ENCODE measurements at regions not wholly inside any gene's neighbourhood (a gene's known extent, or its start where the extent isn't known, plus 50 kb on each side); places are given as distances from the start of the nearest gene placed in this dataset.

DNA sequence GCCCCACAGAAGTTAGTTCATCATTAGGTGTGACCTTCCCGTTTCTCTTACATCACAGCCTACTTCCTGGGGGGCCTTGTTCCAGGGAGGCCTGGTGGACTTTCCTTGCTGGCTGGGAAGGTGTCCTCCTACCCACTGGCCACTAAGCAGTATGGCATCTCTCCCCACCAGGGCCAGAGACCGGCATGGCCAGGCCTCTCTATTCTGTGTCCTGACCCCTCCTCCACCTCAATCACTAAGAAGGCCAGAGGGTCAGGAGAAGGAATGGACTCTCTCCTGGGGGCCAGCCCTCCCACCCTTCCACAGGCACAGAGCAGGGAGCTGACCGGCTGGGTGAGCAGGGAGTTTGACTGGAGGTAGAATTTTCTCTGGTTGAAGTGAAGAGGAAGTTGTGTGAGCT, 81.9 kb downstream of the PJA1 start:
- no peak for DNase-seq

DNA sequence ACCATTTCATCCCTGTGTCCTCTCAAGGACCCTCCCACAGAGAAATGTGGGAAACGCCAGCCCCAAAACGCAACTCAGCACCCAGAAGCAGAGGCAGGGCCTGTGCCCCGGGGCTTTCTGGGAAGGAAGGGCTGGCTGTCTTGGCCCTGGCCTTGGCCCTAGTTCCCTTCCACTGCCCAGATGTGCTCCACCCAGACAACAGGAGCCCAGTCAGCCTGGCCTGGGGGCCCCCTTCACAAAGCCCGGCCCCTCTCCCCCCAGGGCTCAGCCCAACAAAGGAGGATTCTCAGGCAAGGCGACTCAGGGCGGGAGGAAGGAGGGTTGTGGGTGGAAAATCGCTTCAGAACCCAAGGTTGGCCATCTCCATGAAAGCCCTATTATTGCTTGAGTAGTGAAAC, 82.5 kb downstream of the PJA1 start:
- no peak for DNase-seq

DNA sequence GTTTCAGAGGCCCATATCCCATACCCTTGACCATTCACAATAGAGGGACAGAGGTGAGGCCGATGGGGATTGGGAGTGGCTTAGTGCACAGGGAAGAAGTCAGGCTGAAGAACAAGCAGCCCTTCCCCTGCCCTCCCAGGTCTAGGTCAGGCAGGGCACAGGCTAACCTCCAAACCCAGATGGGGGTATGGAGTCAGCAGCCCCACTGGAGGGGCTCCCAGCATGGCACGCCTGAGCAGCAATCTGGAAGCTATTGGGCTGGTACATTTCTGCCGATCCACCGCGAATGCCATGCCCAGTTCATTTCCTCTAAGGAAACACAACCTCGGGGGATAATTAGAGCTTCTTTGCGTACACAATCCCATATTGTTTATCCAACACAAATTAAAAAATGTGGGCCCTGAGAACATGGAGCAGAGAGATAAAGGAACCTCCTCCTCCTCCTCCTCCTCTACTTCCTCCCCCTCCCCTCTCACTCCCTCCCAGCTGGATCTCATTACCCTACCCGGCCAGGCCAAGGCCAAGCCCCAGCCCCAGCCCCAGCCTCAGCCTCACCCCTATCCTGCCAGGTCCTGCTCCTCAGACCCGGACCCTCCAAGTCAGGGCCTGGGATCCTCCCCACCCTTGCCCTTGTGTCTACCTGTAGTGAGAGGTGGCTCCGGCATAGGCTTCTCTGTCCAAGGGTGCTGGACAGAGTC, 83.0 kb downstream of the PJA1 start:
- DNase-seq: no peak

DNA sequence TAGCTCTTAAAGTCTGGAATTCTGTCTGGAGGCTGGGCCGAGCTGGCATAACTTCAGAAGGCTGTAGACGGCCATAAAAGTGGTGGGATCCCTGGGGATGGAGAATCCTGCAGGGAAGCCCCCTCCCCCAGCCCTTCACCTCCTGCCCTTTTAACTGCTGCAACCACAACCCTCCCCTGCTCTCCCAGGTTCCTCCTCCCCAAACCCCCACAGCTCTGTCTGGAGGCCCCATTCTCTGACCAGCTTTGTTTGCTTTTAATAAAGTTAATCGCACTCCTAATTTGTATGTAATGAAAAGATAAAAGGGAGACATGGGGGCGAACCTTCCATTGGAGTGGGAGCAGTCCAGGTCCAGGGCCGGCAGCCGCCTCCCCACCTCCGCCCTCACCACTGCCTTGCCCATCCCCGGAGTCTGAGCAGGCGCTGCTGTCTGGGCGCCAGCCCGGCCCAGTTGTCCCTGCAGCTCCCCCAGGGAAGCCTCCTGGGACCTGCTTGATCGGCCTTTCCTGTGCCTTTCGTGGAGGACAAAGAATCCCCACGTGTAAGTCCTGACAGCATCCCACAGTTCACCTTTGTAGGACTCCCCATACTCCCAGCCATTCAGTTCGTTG, 84.3 kb downstream of the PJA1 start:
- no peak for DNase-seq

DNA sequence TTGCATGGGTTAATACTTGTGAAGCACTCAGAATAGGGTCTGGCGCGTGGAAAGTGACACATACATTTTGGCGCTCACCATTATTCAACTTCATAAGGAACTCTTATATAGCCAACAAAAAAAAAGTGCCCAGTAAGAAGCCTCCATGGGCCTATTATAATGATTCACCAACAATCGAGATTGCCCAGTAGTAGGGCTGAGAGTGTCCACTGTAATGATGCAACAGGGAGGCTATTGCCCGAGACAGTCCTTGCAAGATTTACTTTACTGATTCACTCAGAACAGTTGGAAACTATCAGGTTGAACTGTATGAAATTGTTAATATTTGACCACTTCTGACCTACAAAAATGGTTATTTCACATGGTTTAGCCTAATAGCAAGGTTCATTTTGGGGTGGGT, 86.0 kb downstream of the PJA1 start:
- no peak for DNase-seq

DNA sequence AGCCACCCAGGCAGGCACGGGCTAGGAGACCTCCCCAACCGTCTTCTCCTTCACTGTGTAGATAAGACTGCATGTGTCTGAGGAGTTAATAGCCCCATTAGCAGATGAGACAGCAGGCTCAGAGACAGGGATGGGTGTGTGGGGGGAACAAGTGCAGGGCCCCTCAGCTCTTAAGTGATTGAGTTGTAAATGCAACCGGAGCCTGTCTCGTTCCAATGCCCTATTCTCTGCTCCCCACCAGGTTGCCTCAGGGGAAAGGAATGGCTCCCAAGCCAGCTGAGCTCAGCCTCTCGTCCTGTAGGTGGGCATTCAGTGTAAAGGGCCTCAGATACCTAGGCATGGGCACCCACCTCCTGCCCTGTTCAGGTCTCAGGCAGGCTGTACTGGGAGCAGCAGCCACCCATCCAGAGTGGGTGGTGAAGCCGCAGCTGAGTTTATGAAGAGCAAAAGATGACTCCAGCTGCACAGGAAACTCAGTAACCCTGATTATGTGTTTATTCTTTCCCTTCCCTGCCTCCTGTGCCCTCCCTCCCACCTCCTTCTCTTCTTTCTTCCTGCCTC, 87.3 kb downstream of the PJA1 start:
- no peak for DNase-seq

DNA sequence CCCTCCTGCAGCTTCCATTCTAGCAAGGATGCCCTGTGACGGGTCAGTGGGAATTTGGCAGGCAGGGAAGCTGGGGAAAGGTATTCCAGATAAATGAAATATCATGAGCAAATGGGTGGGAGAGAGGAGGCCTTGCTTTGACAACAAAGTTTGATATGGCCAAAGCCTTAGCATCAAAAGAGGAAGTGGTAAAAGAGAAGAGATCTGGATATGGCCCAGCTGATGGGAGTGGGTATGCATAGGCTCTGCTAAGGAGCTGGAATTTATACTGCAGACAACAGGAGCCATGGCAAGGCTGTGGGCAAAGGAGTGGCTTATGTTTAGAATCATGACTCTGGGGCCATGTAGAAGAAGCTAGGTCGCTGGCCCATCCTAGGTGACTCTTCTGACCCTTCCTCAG, 89.2 kb downstream of the PJA1 start:
- DNase-seq: no peak

DNA sequence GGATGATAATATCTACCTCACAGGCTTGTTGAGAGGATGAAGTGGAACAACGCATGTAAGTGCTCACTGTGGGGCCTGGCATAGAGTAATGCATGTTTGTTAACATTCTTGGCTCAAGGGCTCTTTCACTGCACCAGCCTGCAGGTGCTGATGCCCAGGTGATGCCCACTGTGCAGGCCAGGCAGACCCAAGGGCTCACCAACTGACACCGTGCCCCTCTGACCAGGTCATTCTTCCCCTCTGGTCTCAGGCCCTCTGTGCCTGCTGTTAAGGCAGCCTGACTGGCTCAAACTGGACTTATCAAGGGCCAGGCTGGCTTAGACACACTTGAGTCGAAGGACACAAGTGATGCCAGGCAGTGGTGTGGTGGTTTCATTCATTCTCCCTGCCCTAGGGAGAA, 90.5 kb downstream of the PJA1 start:
- no peak for DNase-seq

DNA sequence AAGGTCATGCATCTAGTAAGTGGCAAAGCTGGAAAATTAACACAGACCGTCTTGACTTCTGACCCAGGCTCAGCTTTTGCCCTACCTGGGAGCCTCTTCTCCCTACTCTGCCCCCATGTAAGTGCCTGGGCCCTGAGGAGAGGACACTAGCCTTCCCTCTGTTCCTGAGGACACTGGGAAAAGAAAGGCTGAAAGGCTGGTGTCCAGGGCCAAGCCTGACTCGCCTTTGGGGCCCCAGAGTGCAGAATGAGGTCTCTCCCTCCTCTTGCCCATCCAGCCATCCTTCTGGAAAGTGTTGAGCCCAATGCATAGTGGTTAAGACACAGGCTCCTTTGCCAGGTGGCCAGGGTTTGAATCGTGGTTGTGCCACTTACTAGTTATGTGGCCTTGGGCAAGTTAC, 91.5 kb downstream of the PJA1 start:
- no peak for DNase-seq

DNA sequence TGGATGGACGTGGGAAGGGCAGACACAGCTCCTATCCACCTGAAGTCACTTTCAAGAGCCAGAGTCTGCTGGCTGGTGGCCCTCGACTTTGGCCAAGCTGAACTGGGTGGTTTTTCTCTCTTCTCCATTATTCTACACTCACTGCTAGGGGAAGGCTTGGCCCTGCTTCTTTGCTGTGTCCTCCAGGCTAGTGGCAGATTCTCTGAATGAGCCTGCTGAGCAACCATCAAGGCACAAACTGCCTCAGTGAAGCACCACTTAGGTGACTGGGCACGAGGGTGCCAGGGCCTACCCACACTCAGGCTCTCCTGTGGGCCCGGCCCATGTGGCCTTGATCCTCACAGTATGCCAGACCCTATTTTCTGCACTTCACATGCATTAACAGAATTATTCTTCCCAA, 92.0 kb downstream of the PJA1 start:
- DNase-seq: no peak

DNA sequence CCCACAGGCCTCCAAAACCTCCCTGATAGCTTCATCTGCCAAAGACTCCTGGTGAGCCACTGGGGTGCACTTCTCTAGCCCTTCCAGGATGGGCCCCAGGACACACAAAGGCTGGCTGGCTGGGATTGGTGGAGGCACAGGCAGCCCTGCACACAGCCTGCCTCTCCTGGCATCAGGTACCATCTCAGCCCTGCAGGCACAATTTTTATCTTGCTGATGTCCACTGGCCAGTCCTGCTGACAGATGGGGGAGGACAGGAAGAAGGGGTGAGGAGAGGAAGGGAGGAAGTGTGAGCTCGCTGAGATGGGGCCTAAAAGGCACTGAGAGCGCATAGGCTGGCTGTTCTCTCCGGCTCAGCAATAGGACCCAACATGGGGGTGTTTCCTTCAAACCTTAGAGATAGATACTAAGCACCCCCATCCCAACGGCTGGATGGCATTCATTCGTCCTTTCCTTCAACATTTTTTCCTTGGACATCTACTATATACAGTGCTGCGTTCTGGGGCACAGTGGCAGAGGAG, 92.7 kb downstream of the PJA1 start:
- no peak for DNase-seq

DNA sequence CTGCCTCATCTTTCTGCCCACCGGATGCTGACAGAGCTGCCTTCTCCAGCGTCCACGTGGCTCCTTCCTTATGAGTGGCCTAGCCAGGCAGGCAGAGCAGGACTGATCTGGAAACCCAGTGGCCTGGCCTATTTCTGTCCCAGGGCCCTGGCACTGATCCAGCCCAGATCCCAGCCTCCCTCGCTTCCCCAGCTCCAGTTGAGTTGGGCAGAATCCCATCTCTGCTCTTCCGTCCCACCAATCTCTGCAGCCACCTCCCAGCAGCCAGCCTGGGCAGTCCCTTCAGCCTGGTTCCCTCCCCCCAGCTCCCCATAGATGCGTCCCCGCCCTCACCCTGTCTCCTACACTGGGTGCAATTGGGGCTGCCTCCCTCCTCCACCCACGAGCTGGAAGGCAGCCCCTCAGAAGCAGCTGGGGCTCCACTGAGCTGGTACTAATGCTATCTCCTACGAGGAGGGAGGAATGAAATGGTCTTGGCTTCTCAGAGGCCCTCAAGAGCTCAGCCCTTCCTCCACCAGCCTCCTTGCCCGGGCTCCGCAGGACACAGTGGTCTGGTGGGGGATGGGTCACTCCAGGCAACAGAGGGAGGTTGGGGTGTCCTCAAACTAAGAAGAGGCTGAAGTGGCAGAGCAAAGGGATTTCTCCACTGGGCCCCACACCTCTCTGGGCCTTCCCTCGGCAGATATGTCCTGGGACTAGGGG, 94.2 kb downstream of the PJA1 start:
- no peak for DNase-seq

DNA sequence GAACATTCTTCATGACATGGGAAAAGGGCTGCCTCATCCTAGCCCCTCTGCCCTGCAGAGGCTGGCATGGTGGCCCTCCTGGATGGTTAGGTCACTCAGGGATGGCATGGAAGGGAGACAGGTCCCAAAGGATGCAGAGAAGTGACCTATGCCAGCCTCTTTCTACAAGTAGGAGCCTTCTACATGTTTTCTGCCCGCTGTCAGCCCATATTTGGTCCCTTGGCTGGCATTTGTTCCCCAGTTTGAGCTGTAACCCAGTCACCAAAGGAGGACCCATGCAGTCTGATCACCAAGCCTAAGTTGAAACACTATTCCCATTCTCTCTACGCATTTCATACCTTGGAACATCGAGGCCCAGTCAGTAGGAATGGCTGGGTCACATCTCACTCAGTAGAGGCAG, 95.4 kb downstream of the PJA1 start:
- DNase-seq: no peak

DNA sequence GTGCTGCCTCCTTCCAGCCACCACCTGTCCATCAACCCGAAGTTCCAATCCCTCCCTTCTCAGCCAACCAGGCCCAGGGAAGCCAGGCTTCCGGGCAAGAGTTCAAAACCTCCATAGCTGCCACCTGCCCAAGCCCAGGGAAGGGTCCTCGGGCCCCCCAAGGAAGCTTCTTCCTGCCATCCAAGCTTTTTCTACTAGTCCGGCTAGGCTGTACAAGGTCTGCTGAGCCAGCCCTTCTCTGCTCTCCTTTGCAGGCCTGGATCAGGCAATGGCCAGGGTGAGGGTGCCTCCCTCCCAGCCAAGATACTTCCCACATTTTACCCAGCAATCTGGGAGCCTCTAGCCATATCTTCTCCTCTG, 96.2 kb downstream of the PJA1 start:
- DNase-seq: no peak

DNA sequence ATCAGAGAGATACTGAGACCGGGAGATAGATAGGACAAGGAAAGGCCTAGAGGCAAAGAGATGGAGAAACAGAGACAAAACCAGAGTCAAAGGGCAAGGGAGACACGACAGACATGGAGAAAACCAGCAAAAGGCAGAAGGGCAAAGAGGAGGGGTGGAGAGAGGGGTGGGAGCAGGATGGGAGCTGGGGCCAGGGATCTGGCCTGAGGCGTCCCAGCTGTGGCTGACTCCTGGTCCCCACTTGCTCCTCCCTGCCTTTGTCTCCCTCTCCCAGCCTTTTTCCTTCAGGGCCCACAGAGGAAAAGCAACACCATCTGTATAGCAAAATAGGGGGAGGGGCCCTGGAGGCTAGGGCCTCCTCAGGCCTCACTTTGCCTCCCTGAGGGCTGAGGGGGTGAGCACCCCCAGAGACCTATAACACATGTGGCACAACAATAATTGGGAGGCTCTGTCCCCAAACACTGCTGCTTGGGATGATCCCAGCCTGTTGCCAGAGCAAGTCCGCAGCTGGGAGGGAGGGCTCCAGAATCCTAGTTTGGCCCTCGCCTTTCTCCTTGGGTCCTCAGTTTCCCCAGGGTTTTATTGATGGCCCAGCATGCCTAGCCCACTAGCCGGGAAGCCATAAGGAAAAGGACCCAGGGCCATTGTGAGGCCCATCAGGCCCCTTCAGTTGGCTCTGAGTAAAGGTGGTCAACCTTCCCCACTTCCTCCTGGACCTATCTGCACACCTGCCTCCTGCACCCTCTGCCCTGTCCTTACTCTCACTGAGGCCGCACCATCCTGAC, 96.8 kb downstream of the PJA1 start:
- DNase-seq: no peak

DNA sequence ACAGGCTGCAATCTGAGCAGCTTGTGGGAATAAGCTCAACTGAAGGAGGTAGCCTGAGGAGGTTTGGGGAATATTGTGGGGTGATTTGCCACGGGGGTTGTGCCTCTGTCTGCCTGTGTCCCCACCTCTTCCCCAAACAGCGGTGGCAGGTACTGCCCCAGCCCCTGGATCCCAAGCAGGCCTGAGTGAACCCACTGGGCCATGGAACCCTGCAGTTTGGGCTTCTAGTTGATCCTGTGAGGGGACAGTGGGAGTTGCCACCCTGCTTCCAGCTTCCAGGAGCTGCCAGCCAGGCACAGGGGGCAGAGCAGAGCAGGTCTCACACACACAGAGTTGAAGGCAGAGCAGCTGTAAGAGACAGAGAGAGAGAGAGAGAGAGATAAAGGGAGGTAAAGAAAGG, 97.4 kb downstream of the PJA1 start:
- no peak for DNase-seq

DNA sequence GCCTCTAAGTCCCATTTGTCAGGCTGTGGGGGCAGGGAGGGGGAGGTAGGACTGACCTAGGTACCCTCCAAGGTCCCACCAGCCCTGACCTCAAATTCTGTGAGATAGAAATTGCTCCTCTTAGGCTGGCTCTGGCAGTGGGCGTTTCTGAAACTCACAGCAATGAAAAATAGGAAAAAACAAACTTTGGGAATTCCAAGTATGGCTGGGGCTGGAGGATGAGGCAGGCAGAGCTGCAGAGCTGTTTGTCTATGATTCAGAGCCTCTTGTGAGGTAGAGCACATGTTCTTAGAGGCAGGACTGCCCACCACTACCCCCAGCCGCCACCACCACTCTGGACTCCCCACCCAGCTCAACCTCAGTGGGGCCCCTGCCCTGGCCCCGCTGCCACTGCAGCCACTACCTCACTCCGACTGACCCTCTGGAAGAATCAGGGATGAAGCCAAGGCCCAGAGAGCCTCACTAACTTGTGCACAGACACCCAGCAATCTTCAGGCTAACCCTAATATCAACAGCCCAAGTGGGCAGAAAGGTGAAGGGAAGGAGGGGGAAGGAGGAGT, 98.2 kb downstream of the PJA1 start:
- no peak for DNase-seq

DNA sequence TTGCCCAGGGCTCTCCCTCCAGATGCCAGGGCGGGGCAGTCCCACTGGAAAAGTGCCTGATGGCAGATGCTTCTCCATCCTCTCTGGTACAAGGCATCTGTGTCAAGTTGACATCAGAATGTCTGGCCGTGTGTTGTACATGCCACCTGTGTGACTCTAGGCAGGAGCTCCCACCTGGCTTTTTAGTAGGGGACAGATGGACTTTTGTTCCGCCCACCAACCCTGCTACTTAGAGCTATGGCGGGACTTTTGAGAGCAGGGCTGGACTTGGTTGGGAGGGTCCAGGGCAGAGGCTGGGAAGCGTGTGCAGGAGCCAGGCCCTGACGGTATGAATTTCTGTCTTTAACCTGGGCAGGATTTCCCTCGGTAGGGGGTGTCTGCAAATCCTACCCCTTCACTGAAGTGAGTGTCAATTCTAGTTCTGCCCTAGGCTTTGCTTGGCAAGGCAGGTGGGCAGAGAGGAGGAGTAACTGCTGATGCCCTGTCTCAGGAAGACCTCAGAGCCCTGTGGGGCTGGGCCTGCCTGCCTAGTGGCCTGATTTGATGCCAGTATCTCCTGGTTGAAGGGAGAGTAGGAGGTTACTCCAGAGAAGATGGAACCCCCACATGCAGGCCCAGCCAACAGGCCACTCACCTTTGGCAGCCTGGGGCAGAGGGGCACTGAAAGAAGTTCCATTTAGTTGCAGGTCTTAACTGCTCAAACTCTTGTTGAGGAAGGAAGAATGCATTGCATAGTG, 99.1 kb downstream of the PJA1 start:
- no peak for DNase-seq

DNA sequence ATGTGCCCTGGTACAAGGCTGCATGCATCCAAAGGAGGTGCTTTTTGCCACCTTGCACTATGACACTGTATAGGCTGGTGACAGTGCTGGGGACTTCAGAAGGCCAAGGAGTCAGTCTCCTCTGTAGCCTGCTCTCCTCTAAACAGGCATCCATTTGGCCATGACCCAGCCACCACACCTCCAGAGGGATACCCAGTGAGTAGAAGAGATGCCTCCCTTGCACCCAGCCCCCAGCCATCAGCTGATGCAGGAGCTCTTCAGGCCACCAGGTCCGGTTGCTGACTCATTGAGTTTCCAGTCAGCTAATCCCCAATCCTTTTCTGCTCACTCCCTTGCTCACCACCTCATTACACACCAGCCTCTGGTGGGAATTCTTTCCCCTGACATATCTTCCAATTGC, 99.8 kb downstream of the PJA1 start:
- no peak for DNase-seq

DNA sequence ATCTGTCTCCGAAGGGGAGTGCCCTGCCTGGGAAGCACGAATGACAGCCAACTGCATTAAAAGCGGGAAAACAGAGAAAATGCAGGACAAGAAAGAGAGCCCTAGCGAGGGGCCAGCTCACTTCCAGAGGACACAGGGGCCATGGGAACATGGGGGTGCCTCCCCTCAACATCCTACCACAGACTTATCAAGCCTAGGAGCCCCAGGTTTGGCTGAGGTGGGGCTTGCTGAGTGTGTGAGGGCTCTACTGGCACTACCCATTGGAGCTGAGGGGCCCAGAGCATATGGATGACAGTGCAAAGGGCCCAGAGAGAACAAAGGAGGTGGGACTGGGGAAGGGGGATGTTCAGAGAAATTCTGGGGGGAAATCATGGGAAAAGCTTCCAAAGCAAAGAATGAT, 101.8 kb downstream of the PJA1 start:
- DNase-seq: no peak

DNA sequence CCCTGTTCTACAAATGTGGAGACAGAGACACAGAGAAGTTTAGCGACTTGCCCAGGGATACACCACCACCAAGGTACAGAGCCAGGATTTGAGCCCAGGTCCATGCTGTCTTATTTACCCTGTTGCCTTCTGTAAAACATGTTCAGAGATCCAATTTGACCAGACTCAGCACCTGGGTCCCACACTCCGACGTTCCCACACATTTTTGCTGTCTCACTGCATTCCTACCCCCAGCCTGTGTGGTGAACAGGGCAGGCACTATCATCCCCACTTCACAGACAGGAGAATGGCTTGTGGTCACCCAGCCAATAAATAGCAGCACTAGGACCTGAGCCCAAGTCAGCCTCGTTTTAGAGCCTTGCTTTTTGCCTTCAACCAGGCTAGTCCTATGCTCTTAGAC, 102.8 kb downstream of the PJA1 start:
- no peak for DNase-seq

All from SW 1271 (cell line).